ENCODE measurements at regions not wholly inside any gene's neighbourhood (a gene's known extent, or its start where the extent isn't known, plus 50 kb on each side); places are given as distances from the start of the nearest gene placed in this dataset.

DNA sequence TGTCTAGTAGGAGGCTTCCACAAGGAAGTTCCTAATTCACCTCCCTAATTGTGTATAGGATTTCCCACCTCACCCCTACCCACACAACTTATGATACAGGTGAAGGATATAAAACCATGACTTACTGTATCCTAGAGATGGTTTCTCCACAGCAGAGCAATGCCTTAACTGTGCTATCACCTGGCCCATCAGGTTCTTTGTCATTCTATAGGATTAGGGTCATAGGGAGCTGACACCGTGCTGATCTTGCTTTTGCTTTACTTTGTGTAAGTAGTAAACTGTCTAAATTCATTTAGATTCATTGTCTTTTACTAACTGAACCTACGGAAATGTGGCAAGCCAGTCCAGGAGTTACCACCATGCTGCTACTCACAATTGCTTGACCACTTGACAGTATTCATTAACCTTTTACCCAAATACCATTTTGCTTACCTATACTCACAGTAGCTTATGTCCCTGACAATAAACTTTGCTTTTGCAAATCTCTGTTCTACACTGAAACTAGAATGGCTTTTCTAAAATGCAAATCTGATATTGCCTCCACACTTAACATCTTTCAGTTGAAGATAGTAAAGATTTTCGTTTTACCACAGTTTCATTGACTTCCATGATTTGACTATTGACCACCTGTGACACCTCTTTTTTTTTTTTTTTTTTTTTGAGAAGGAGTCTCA lies 147.6 kb downstream of the IFI44 start:
- no peak for DNase-seq

DNA sequence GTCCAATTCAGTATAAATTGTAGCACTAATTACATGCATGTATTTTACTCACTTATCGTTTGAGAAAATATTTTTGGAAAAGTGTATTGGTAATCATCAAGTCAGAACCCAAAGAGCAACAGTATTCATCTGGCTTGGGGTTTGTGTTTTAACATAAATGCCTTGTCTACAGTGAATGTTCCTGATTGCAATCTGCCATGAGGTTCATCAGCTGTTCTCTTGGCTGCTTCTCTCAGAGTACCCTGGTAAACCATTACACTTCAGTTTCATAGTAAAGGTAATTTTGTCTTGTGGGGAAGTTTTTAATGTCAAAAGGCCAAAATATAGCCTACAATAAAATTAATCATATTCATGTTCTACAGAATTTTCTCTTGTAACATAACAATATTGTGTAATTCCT lies 150.3 kb downstream of the IFI44 start:
- no peak for DNase-seq

DNA sequence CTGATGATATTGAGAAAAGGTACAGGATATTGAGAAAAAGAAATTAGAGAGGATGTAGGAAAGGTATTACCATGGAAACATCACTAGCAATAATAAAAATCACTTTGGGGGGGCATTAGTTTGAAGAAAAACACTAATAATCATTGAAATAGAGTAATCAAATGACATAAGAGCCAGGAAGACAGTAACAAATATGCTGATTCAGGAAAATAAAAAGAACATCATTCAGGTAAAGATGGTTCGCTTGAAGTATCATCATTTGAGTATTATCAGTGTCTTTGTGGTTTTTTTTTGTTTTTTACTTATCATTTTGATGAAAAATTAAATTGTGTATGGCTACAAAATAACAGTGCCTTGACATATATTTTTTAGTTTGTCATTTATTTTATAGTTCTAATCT lies 164.5 kb downstream of the IFI44 start:
- no peak for DNase-seq

DNA sequence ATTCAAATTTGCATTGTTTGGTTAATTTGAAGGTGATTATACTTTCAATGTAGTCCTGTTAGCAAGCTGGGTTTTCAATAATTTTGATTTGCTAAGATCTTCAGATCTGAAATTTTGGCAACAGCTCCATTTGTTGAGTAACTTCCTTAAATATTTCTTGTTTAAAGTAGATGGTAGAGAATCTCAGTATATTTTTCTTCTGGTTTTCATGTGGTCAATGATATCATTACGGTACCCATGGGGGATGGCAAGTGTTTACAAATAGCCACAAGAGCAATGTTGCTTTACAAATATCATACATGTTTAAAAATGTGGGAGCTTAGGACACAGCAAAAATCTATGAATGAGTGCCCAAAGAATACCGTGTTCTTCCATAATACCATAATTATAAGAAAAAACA lies 175.9 kb downstream of the IFI44 start:
- no peak for DNase-seq

DNA sequence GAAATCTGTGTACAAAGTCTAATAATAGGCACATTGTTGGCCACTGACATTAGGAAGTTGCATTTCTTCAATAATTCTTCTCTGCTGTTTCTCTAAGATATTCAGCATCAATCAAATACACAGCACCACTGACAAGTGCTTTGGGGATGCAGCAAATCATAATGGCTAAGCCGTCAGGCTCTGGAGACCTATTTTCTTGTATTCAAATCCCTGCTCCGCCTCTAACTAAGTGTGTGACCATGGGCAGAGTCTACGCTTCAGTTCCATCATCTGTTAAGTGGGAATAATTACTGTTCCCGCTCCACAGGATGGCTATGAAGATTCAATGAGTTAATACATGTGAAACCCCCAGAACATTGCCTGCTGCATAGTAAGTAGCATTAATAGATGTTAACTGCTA lies 176.9 kb downstream of the ADGRL4 start:
- DNase-seq = no peak

DNA sequence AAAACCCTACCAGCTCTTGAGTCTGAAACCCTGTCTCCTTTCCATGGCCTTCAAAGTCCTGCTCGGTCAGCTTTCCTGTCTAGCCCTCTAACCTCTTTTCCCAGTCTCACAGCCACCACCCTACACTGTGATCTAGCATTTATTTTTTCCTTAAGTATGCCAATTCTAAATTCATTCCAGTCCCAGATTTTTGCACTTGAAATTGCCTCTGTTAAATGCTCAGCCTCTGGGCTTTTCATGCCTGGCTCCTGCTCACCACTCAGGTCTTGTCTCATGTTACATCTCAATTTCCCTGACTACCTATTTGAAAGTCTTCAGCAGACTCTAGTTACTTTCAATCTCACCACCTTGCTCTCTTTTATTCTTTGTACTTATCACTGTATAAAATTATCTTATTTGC lies 176.2 kb downstream of the ADGRL4 start:
- DNase-seq = no peak

DNA sequence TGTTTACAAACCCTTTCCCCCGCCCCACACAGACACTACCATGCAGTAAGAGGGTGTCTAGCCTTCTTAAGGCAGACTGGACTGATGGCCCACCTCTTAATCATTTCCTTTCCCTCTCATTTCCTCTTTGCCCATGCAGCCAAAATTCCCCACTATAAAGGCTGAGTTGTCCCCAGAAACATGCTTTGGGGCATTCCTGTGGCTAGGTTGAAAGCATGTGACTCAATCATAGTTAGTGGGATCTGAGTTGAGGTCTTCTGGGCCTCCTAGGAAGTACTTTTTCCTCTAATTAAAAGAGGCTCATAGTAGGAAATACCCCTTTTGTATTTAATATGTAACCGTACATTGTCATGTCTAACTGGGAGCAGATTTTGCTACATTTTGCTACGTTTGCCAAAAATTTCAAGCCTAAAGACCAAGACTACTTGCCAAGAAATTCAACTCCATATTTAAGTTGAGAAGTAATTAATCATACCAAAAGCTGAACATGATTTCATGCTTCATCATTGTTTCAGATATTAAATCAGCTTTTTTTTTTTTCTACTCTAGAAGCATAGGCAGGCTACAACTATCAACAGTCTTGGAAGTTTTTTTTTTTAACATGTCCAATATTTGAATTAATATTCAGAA lies 174.7 kb downstream of the ADGRL4 start:
- no peak for DNase-seq

DNA sequence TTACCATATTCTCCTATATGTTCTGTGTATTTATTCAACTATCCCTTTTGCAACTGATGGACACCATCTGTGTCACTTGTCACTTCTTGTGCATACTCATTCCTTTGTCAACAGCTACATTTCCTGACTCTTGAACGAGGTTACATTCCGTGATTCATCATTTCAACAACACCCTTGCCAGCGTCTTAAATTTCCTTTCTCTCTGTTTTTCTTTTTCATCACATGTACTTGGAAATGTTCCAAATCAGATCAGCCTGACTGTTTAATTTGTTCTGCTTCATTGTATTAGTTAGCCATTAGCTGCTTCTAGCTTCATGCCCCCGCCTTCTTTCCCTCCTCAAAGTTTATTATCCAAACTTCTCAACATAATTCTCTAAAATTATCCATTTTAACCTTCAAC lies 173.0 kb downstream of the ADGRL4 start:
- DNase-seq = no peak

DNA sequence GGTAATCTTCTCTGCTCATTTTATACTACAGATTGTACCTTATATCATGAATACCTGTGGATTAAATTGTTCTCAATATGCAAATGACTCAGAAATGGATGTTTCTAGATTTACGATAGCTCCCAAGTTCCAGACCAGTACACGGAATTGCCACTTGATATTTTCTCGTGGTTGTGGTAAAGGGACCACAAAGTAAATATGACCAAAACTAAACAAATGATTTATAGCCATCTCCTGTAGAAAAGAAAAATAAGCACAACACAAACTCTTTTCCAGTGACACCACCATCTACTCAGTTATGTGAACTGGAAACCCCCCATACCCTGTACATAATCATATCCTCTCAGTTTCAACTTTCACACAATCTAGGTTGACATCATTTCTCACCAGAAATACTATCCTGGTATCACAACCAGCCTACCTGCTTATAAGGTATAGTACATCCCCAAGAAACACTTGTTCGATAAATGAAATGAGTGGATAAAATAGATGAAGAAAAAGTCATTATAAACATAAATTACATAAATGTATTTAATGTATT lies 172.3 kb downstream of the ADGRL4 start:
- DNase-seq = no peak

DNA sequence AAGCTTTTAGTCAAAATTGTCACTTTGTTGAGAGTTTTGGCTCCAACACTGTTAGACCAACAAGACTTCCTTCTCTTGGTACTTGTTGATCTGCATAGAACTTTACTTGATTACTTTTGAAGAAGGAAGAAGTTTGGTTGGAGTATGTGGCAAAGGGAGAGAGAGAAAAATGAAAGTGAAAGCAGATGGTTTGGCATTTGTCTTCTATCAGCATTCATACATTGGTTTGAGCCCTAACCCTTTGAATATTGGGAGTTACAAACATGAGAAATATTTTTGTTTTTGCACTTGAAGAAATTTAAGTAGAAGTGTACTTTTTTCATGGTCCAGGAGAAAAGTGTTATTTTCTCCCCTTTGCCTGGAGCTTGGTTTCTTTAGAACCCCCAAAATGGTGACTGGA lies 169.8 kb downstream of the ADGRL4 start:
- DNase-seq = no peak

DNA sequence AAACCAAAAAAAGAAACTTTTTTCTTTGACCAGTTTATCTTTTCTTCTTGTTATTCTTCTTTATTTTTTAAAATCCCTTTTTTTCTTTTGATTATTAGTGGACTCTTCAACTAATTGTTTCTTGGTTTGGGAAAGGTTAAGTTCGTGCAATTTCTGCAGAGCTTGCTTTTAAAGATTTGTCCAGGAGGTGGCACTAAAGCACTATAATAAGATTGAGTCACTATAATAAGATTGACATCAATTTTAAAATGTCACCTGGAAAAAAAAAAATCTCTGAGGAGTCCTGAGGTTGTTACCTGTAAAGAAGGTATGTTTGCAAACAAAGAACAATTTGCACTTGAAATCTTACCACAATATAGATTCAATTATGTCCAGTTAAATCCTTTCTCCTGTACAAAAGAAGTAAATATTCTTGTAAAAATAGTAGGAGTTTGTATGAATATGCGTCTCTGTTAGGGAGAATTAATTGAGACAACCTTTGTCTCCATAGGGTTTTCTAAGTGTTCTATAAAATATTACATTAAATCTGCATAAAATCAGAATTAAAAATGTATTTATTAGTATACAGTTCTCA lies 166.7 kb downstream of the ADGRL4 start:
- peak; percentile 11 for DNase-seq

All from activated naive CD4-positive, alpha-beta T cell treated with anti-CD3 and anti-CD28 coated beads, Interleukin-2, amount 50 U/mL, for 16 hours (primary cell).